GM10248 (cell line): ENCODE measurements at regions not wholly inside any gene's neighbourhood (a gene's known extent, or its start where the extent isn't known, plus 50 kb on each side); places are given as distances from the start of the nearest gene placed in this dataset.

Source experiments
- CTCF ChIA-PET: fragments of 300-600 bp; sonication (Branson Sonifier 250); formaldehyde crosslinking; extraction: SDS; loops from one replicate; lab custom pipeline; 2021; ENCODE audit warnings: antibody characterized with exemption; lab: Yijun Ruan, JAX
- POLR2A ChIA-PET: fragments of 350-650 bp; sonication (Branson Sonifier 250); formaldehyde crosslinking; extraction: SDS; loops from one replicate; lab custom pipeline; 2020; ENCODE audit warnings: antibody characterized with exemption; lab: Yijun Ruan, JAX
- DNase-seq: peaks from one replicate; pipeline ENCODE4 v3.0.0; 2012; ENCODE audit errors: extremely low spot score
- TF ChIP-seq, protein P1 (sequence below): IDR thresholded peaks from 2 replicates; pipeline ENCODE4 v1.5.1; 2012; ENCODE audit warnings: mild to moderate bottlenecking, low read depth; ENCODE audit errors: extremely low read depth, missing control alignments, control extremely low read depth

DNA sequence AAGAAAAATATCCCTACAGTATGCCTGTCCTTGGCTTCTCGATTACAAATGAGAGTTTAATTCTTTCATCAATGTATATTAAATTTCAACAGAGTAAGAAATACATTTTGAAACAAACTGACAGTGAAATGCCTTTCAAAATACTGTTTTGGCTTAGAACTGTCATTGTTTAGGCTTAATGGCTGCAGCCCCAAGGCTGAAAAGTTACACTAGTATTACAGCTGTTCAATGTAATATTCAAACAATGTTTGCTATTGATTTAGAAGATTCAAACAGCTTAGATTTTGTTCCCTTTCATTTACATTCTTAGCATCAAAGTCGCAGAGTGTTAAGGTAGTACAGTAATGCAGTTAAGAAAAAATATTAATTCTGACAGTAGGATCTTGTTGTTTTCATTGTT is 882.9 kb upstream of the ADGRL2 start:
- ChIA-PET CTCF (no interaction called here), POLR2A (no interaction called here)
- DNase-seq = no peak
- TF ChIP-seq, protein P1, sequence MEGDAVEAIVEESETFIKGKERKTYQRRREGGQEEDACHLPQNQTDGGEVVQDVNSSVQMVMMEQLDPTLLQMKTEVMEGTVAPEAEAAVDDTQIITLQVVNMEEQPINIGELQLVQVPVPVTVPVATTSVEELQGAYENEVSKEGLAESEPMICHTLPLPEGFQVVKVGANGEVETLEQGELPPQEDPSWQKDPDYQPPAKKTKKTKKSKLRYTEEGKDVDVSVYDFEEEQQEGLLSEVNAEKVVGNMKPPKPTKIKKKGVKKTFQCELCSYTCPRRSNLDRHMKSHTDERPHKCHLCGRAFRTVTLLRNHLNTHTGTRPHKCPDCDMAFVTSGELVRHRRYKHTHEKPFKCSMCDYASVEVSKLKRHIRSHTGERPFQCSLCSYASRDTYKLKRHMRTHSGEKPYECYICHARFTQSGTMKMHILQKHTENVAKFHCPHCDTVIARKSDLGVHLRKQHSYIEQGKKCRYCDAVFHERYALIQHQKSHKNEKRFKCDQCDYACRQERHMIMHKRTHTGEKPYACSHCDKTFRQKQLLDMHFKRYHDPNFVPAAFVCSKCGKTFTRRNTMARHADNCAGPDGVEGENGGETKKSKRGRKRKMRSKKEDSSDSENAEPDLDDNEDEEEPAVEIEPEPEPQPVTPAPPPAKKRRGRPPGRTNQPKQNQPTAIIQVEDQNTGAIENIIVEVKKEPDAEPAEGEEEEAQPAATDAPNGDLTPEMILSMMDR = no peak

DNA sequence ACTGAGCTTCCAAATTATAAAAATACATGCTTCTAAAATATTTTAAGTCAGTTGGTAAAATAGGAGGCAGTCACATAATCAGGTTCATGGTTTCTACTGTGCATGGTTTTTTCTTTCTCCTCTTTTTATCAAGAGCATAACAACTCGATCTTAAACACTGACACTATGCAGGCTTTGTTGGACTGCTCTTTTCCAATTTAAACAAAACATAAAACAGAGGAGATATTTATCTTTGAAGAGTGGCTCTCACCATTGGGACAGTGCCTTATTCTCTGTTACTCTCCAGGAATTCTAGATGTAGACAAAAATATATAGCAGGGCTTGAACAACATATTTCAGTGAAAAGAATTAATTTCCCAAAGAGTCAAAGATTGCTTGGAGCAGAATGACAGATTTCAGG is 883.5 kb upstream of the ADGRL2 start:
- ChIA-PET POLR2A (no interaction called here), CTCF (interaction anchor here (2.0 kb wide), 1 partner anchor 48 kb away, joined by 4 read pairs; no protein-coding TSS in a partner anchor)
- no peak for DNase-seq
- TF ChIP-seq, protein P1 = no peak

DNA sequence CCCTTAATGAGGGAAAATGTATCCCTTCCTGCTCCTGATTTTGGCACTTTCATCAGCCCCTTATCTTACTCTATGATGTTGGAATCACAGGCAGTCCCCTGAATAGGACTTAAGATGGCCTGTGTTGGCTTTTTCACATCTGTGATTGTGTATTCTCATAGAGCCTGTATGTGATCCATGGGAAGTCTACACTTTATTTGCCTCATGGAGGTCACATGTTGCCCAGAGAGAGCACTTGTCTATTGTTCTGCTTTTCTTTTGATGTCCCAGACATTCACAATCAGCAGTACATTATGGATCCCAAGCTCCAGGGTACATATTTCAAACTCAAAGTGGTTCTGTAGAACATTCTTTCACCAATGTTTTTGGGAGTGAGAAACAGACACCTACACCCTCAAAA is 885.2 kb upstream of the ADGRL2 start:
- DNase-seq = no peak

DNA sequence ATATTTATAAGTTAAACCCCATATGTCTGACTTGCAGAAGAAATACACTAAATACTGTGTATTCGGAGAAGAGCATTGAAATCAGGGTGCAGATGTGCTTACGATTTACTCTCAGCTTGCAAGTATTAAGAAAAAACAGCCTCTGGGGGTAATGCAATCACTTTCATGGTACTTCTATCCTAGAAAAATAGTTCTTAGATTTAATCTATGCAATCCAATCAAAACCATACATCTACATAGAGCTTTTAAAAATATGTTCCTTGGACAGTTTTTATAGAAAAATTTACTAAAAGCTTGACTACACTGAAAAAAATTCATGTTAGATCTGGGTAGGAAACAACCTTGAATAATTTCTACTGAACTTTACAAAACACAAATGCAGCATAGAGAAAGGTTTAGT is 890.3 kb upstream of the ADGRL2 start:
- no peak for DNase-seq
- TF ChIP-seq, protein P1 = no peak
- CTCF ChIA-PET = interaction anchor here (0.8 to 1.5 kb wide), 3 partner anchors 17 to 42 kb away, joined by 3 to 4 read pairs (median 3); no protein-coding TSS in a partner anchor
- POLR2A ChIA-PET = no interaction called here

More for the DNA sequence above, 885.2 kb upstream of the ADGRL2 start:
- TF ChIP-seq, protein P1 = no peak
- CTCF ChIA-PET = interaction anchor here (2.0 kb wide), 1 partner anchor 50 kb away, joined by 4 read pairs; no protein-coding TSS in a partner anchor
- POLR2A ChIA-PET = no interaction called here

DNA sequence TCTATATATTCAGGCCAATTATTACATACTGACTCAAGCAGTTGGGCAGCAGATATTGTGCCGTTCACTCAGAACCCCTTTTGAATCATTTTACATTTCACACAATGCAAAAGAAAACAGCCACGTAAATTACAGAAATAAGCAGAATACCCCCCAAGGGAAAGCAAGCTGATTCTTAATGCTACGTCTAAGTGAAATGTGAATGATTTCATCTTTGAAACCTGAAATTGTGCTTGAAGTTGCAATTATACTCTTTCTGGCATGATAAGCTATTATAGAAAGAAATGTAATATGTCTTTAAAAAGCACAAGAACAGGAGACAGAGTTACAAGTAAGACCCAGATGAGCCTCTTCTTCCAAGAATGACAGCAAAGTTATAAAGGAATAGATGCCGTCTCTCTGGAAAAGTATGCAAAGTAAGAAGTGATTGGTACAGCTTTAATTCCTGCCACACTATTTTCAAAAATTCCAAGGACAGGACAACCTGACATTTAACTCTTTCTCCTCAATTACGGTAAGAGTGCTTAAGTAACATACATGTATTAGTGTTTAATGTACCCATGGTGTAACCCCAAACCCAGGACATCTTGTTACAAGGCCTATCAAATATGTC is 891.5 kb upstream of the ADGRL2 start:
- no peak for DNase-seq
- TF ChIP-seq, protein P1 = no peak
- CTCF ChIA-PET = interaction anchor here (1.4 to 1.5 kb wide), 2 partner anchors 17 to 18 kb away, joined by 3 read pairs; no protein-coding TSS in a partner anchor
- POLR2A ChIA-PET = no interaction called here

DNA sequence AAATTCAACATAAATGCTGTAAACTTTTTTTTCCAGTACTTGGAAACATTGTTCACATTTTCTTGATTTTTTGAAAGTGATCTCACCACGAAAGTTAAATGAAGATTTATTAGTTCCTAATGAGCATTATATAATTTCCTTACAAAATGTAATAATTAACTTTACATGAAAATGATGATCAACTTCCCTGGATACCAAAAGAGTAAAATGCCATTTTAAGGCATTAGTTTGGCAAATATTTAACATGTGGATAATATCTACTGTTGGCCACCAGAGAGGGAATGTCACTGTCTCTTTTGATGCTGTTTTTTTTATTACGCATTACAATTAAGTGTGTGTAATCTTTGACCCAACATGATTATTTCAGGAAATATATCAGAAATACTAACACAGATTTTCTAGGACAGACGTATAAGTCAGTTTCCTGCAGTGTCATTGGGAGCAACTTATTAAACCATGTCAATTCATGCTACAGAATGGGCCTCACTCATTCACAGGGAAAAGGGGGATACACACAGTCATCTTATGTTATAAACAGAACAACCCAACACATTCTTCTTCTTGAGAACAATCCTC is 903.9 kb upstream of the ADGRL2 start:
- CTCF ChIA-PET = no interaction called here
- POLR2A ChIA-PET = no interaction called here
- no peak for DNase-seq
- TF ChIP-seq, protein P1 = no peak
